Ovary (tissue), 3 donors: ENCODE measurements at regions not wholly inside any gene's neighbourhood (a gene's known extent, or its start where the extent isn't known, plus 50 kb on each side); places are given as distances from the start of the nearest gene placed in this dataset.

Experiments
- CTCF ChIP-seq, 3 donors: fragments of 450-650 bp in 2 of 3; fragments of 200-600 bp in 1 of 3; IDR thresholded peaks; one replicate each; pipeline versions ENCODE4 v1.5.1 to v1.8.0; 2016 to 2022; ENCODE audit warnings: antibody characterized with exemption in 3 of 3, mild to moderate bottlenecking in 1 of 3
- EP300 ChIP-seq: sonication (generic); formaldehyde crosslinking; IDR thresholded peaks from one replicate; pipeline ENCODE4 v1.6.1; 2017; ENCODE audit warnings: antibody characterized with exemption
- POLR2A ChIP-seq: fragments of 450-650 bp; IDR thresholded peaks from one replicate; pipeline ENCODE4 v1.6.1; 2017; ENCODE audit warnings: antibody characterized with exemption, mild to moderate bottlenecking, moderate library complexity
- donor health status: DM: no; HTN: no; CAD: no.

GRCh38 chr12:126425264-126425663 is 1360.0 kb downstream of the AACS start:
- no peak for TF ChIP-seq POLR2A
- no peak for TF ChIP-seq CTCF (IDR thresholded peaks at IDR 0.05)
- no peak for TF ChIP-seq EP300
